ENCODE measurements at regions not wholly inside any gene's neighbourhood (a gene's known extent, or its start where the extent isn't known, plus 50 kb on each side); places are given as distances from the start of the nearest gene placed in this dataset.

GRCh38 chr3:168384990-168385389 is 289.3 kb upstream of the GOLIM4 start:
- Mint-ChIP-seq H3K4me3 (no peak overlapping the region), H3K4me1 (no peaks in the 10 kb centered on the region), H3K9me3 (peaks cover 18% of the 10 kb centered on the region), H3K27ac (no peak overlapping the region), H3K27me3 (ENCODE audit: low read depth) (no peaks in the 10 kb centered on the region), H3K36me3 (ENCODE audit: low read depth) (peaks cover 7% of the 10 kb centered on the region)
- TF ChIP-seq CTCF (IDR thresholded peaks at IDR 0.05; ENCODE audit: unreplicated experiment in 3 of 3) = no peak

GRCh38 chr3:168383573-168383972 is 287.8 kb upstream of the GOLIM4 start:
- no peaks in the 10 kb centered on the region for H3K27me3 Mint-ChIP-seq (ENCODE audit: low read depth)
- peaks cover 7% of the 10 kb centered on the region for H3K36me3 Mint-ChIP-seq (ENCODE audit: low read depth)
- H3K4me1 Mint-ChIP-seq = no peaks in the 10 kb centered on the region
- H3K9me3 Mint-ChIP-seq = peaks cover 16% of the 10 kb centered on the region
- TF ChIP-seq CTCF (IDR thresholded peaks at IDR 0.05; ENCODE audit: unreplicated experiment in 3 of 3) = no peak
- no peak overlapping the region for H3K4me3 Mint-ChIP-seq
- no peak overlapping the region for H3K27ac Mint-ChIP-seq

GRCh38 chr3:168371846-168372245 is 276.1 kb upstream of the GOLIM4 start:
- no peak overlapping the region for H3K4me3 Mint-ChIP-seq
- H3K27ac Mint-ChIP-seq = no peak overlapping the region
- H3K9me3 Mint-ChIP-seq = no peaks in the 10 kb centered on the region
- TF ChIP-seq CTCF (IDR thresholded peaks at IDR 0.05; ENCODE audit: unreplicated experiment in 3 of 3) = no peak
- H3K36me3 Mint-ChIP-seq (ENCODE audit: low read depth) = no peaks in the 10 kb centered on the region
- H3K27me3 Mint-ChIP-seq (ENCODE audit: low read depth) = no peaks in the 10 kb centered on the region
- no peaks in the 10 kb centered on the region for H3K4me1 Mint-ChIP-seq

- no peaks in the 10 kb centered on the region for H3K36me3 Mint-ChIP-seq (ENCODE audit: low read depth)
- H3K4me1 Mint-ChIP-seq = peaks cover 3% of the 10 kb centered on the region
- no peak for TF ChIP-seq CTCF (IDR thresholded peaks at IDR 0.05; ENCODE audit: unreplicated experiment in 3 of 3)
- no peaks in the 10 kb centered on the region for H3K9me3 Mint-ChIP-seq
- H3K27ac Mint-ChIP-seq = no peak overlapping the region
- no peak overlapping the region for H3K4me3 Mint-ChIP-seq
- H3K27me3 Mint-ChIP-seq (ENCODE audit: low read depth) = no peaks in the 10 kb centered on the region
These were observed 269.2 kb upstream of the GOLIM4 start for GRCh38 chr3:168364967-168365366.

- Mint-ChIP-seq H3K9me3 (no peaks in the 10 kb centered on the region), H3K27me3 (ENCODE audit: low read depth) (no peaks in the 10 kb centered on the region), H3K4me1 (peaks cover 3% of the 10 kb centered on the region), H3K4me3 (no peak overlapping the region), H3K36me3 (ENCODE audit: low read depth) (no peaks in the 10 kb centered on the region), H3K27ac (no peak overlapping the region)
- TF ChIP-seq CTCF (IDR thresholded peaks at IDR 0.05; ENCODE audit: unreplicated experiment in 3 of 3) = no peak
These were observed 267.0 kb upstream of the GOLIM4 start for GRCh38 chr3:168362661-168363247.

GRCh38 chr3:168362156-168362555 is 266.4 kb upstream of the GOLIM4 start:
- Mint-ChIP-seq H3K4me1 (peaks cover 3% of the 10 kb centered on the region), H3K36me3 (ENCODE audit: low read depth) (no peaks in the 10 kb centered on the region), H3K27ac (peak overlapping the region in 1 of 3 experiments; percentile 36), H3K4me3 (no peak overlapping the region), H3K9me3 (no peaks in the 10 kb centered on the region), H3K27me3 (ENCODE audit: low read depth) (no peaks in the 10 kb centered on the region)
- TF ChIP-seq CTCF (IDR thresholded peaks at IDR 0.05; ENCODE audit: unreplicated experiment in 3 of 3) = no peak

Measured in nephron (organoid).